Natural killer cell (primary cell): ENCODE measurements at regions not wholly inside any gene's neighbourhood (a gene's known extent, or its start where the extent isn't known, plus 50 kb on each side); places are given as distances from the start of the nearest gene placed in this dataset.

Experiments used
- ATAC-seq, 3 donors: fragments of 150-1000 bp in 2 of 3; fragments of 200-7000 bp in 1 of 3; cut with Tn5 transposase; 1 replicate in 1 of 3; 2 replicates in 2 of 3; pipeline ENCODE4 v1.10.0; 2021; ENCODE audit warnings: mild to moderate bottlenecking in 2 of 3, moderate library complexity in 2 of 3
- DNase-seq, 2 donors: peaks; one replicate each; pipeline versions ENCODE4 v3.0.0 to v3.0.0-alpha.2; 2013 to 2021; ENCODE audit warnings: mixed read lengths in 1 of 2
- H3K27ac ChIP-seq: one replicate; pipeline ENCODE4 v1.5.1; 2013; ENCODE audit warnings: mild to moderate bottlenecking, low read length
- H3K27me3 ChIP-seq: one replicate; pipeline ENCODE4 v1.6.1; 2013; ENCODE audit warnings: low read length; ENCODE audit not compliant: control insufficient read depth, insufficient read depth
- H3K36me3 ChIP-seq: one replicate; pipeline ENCODE4 v1.6.1; 2013; ENCODE audit warnings: low read length; ENCODE audit not compliant: control insufficient read depth, insufficient read depth
- H3K4me1 ChIP-seq: one replicate; pipeline ENCODE4 v1.6.1; 2013; ENCODE audit warnings: low read length; ENCODE audit not compliant: control insufficient read depth, insufficient read depth
- H3K4me3 ChIP-seq: one replicate; pipeline ENCODE4 v1.5.1; 2013; ENCODE audit warnings: low read length
- H3K9me3 ChIP-seq: one replicate; pipeline ENCODE4 v1.6.1; 2013; ENCODE audit warnings: low read length; ENCODE audit not compliant: control insufficient read depth, insufficient read depth
- H3K27ac Mint-ChIP-seq, 2 donors: one replicate each; pipeline ENCODE4 v1.8.0; 2022; ENCODE audit warnings: mild to moderate bottlenecking in 2 of 2, mixed read lengths in 2 of 2, moderate library complexity in 1 of 2
- H3K27me3 Mint-ChIP-seq, 2 donors: one replicate each; pipeline ENCODE4 v1.8.0; 2022; ENCODE audit warnings: low read depth in 2 of 2, mixed read lengths in 2 of 2
- H3K36me3 Mint-ChIP-seq: one replicate; pipeline ENCODE4 v1.8.0; 2022; ENCODE audit warnings: mixed read lengths
- H3K4me1 Mint-ChIP-seq, 2 donors: one replicate each; pipeline ENCODE4 v1.8.0; 2022; ENCODE audit warnings: mixed read lengths in 2 of 2
- H3K4me3 Mint-ChIP-seq: one replicate; pipeline ENCODE4 v1.8.0; 2022; ENCODE audit warnings: mild to moderate bottlenecking, moderate library complexity, mixed read lengths
- H3K9me3 Mint-ChIP-seq, 2 donors: one replicate each; pipeline ENCODE4 v1.8.0; 2022; ENCODE audit warnings: mixed read lengths in 2 of 2
- CTCF ChIP-seq: fragments of 200-600 bp; IDR thresholded peaks from one replicate; pipeline ENCODE4 v1.8.0; 2022; ENCODE audit warnings: antibody characterized with exemption
- WGBS: methylation state at CpG from one replicate; pipeline ENCODE4 v1.1.7; 2013; ENCODE audit warnings: missing lambda C conversion rate; ENCODE audit not compliant: insufficient coverage; 5-methylcytosine and 5-hydroxymethylcytosine counted together
- intact Hi-C: fragments of 100-400 bp; cut with micrococcal nuclease; formaldehyde crosslinking; loops from one replicate; pipeline ENCODE4 v1.14.2; 2022

- Histone ChIP-seq H3K9me3 (no peaks in the 10 kb centered on the region), H3K4me1 (no peaks in the 10 kb centered on the region), H3K27me3 (peaks cover 2% of the 10 kb centered on the region), H3K27ac (no peak overlapping the region), H3K4me3 (no peak overlapping the region), H3K36me3 (no peaks in the 10 kb centered on the region)
- Mint-ChIP-seq H3K27ac (no peak overlapping the region), H3K36me3 (no peaks in the 10 kb centered on the region), H3K4me1 (no peaks in the 10 kb centered on the region), H3K27me3 (peaks cover 5 to 16% of the 10 kb centered on the region in 2 donors), H3K9me3 (peaks cover 0 to 2% of the 10 kb centered on the region in 2 donors), H3K4me3 (no peak overlapping the region)
- no CpG with 5 or more reads among the region's 1 CpG for WGBS
- ATAC-seq (no peak), DNase-seq (no peak)
- no peak for TF ChIP-seq CTCF
- intact Hi-C loops: no loop called here
Measured at GRCh38 chr4:100833906-100834305, 316.1 kb upstream of the EMCN start.

- DNase-seq (no peak), ATAC-seq (no peak)
- Mint-ChIP-seq H3K36me3 (no peaks in the 10 kb centered on the region), H3K4me3 (no peak overlapping the region), H3K4me1 (no peaks in the 10 kb centered on the region), H3K9me3 (peaks cover 0 to 2% of the 10 kb centered on the region in 2 donors), H3K27me3 (no peaks in the 10 kb centered on the region), H3K27ac (no peak overlapping the region)
- WGBS: 92% methylated on average over 2 of the region's 2 CpGs
- no peak overlapping the region for H3K27ac ChIP-seq
- intact Hi-C loops: no loop called here
- H3K4me3 ChIP-seq: no peak overlapping the region
- H3K27me3 ChIP-seq: no peaks in the 10 kb centered on the region
- H3K36me3 ChIP-seq: no peaks in the 10 kb centered on the region
- no peaks in the 10 kb centered on the region for H3K9me3 ChIP-seq
- no peaks in the 10 kb centered on the region for H3K4me1 ChIP-seq
- no peak for TF ChIP-seq CTCF
Measured at GRCh38 chr4:100828986-100829685, 311.3 kb upstream of the EMCN start.

GRCh38 chr4:100828364-100828763, 310.5 kb upstream of the EMCN start:
- H3K36me3 Mint-ChIP-seq: no peaks in the 10 kb centered on the region
- Histone ChIP-seq H3K9me3 (no peaks in the 10 kb centered on the region), H3K27ac (no peak overlapping the region), H3K4me1 (no peaks in the 10 kb centered on the region), H3K36me3 (no peaks in the 10 kb centered on the region), H3K27me3 (no peaks in the 10 kb centered on the region), H3K4me3 (no peak overlapping the region)
- TF ChIP-seq CTCF: no peak
- H3K27me3 Mint-ChIP-seq: no peaks in the 10 kb centered on the region
- intact Hi-C loops: no loop called here
- no peak overlapping the region for H3K27ac Mint-ChIP-seq
- no peak overlapping the region for H3K4me3 Mint-ChIP-seq
- peaks cover 0 to 2% of the 10 kb centered on the region in 2 donors for H3K9me3 Mint-ChIP-seq
- 56% methylated on average over 3 of the region's 3 CpGs for WGBS
- H3K4me1 Mint-ChIP-seq: no peaks in the 10 kb centered on the region
- ATAC-seq (no peak), DNase-seq (no peak)

- no peaks in the 10 kb centered on the region for H3K27me3 ChIP-seq
- no peak overlapping the region for H3K4me3 ChIP-seq
- DNase-seq (no peak), ATAC-seq (no peak)
- H3K27ac ChIP-seq: no peak overlapping the region
- no peak for TF ChIP-seq CTCF
- H3K36me3 ChIP-seq: no peaks in the 10 kb centered on the region
- Mint-ChIP-seq H3K27me3 (no peaks in the 10 kb centered on the region), H3K27ac (no peak overlapping the region), H3K4me1 (no peaks in the 10 kb centered on the region), H3K9me3 (peaks cover 0 to 2% of the 10 kb centered on the region in 2 donors), H3K4me3 (no peak overlapping the region), H3K36me3 (no peaks in the 10 kb centered on the region)
- H3K9me3 ChIP-seq: no peaks in the 10 kb centered on the region
- intact Hi-C loops: no loop called here
- H3K4me1 ChIP-seq: no peaks in the 10 kb centered on the region
Measured at GRCh38 chr4:100827756-100828155, 309.9 kb upstream of the EMCN start.
